ENCODE measurements at regions not wholly inside any gene's neighbourhood (a gene's known extent, or its start where the extent isn't known, plus 50 kb on each side); places are given as distances from the start of the nearest gene placed in this dataset.

DNA sequence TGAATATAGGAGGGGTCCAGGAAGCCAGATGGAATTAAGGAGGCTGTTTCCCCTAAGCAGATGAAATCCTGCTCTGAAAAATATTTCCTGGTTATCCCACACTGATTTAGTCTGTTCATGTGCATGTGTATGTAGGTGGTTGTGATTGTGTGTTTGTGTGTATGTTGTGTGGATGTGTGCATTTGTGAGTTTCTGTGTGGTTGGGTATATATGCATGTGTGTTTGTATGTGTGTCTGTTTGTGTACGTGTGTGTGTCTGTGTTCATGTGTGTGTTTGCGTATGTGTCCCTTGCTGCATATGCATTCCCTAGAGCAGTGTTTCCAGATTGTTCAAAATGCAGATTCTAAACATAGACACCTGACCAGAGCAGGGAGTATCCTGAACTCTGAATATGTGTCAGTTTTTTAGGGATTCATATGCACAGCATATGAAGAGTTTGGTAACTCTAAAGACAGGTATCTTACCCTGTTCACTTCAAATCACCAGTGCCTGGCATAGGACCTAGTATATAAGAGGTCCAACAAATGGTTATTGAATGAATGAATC, 239.8 kb downstream of the MAFB start:
- no peak for TF ChIP-seq EP300 (IDR thresholded peaks at IDR 0.05)
- no peak for TF ChIP-seq POLR2AphosphoS5 (IDR thresholded peaks at IDR 0.05)
